HG02588 (cell line): ENCODE measurements at regions not wholly inside any gene's neighbourhood (a gene's known extent, or its start where the extent isn't known, plus 50 kb on each side); places are given as distances from the start of the nearest gene placed in this dataset.

ENCODE experiments used
- ATAC-seq: cut with Tn5 transposase; IDR thresholded peaks from one replicate; pipeline ENCODE4 v1.9.1; 2021; ENCODE audit warnings: mild to moderate bottlenecking, moderate library complexity; ENCODE audit not compliant: unreplicated experiment

DNA sequence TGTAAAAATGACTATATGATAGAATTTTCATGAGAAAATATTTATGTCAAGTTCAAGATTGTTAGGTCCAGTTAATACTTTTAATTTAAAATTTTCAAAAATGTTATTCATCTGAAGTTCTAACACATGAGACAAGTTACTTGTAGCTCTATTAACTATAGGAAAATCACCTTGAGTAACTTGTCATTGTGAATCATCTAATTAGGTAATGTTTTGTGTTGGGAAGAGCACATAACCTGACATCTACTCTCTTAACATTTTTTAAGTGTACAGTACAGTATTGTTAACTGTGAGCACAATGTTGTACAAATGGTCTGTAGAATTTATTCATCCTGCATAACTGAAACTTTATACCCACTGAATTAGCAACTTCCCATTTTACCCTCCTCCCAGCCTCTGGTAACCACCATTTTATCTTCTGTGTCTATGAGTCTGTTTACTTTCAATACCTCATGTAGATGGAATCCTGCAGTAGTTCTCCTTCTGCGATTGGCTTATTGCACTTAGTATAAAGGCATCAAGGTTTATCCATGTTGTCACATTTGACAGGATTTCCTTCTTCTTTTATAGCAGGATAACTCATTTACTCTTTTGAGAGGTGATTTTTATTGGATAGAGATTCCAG is 54.6 kb downstream of the ARL4A start:
- no peak for ATAC-seq

DNA sequence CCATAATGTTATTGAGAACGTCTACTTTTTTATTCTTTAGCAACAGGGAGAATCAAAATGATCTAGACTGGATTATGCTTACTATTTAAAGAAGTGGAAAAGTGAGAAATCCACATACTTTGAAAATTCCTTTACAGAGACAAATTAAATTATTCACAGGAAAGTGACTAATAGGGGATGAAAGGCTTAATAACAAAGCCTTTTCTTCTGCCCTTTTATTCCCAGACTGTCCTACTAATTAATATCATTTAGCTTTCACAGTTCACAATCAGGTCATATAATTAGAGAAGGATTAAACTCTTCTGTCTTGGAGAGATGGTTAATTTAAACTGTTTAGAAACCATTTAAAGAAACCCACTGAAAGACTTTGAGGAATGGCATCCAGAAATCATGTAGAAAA is 58.8 kb downstream of the ARL4A start:
- ATAC-seq, result no peak

DNA sequence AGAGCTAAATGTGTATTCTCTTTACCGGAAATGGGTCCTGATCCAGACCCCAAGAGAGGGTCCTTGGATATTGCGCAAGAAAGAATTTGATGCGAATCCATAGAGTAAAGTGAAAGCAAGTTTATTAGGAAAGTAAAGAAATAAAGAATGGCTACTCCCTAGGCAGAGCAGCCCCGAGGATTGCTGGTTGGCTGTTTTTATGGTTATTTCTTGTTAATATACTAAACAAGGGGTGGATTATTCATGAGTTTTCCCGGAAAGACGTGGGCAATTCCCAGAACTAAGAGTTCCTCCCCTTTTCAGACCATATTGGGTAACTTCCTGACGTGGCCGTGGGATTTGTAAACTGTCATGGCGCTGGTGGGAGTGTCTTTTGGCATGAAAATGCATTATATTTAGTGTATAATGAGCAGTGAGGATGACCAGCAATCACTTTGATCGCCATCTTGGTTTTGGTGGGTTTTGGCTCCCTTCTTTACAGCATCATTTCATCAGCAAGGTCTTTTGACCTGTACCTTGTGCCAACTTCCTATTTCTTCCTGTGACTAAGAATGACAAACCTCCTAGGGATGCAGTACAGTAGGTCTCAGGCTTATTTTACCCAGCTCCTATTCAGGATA is 60.4 kb downstream of the ARL4A start:
- ATAC-seq, result no peak

GRCh38 chr7:12749069-12749468 is 61.6 kb downstream of the ARL4A start:
- ATAC-seq, result no peak

DNA sequence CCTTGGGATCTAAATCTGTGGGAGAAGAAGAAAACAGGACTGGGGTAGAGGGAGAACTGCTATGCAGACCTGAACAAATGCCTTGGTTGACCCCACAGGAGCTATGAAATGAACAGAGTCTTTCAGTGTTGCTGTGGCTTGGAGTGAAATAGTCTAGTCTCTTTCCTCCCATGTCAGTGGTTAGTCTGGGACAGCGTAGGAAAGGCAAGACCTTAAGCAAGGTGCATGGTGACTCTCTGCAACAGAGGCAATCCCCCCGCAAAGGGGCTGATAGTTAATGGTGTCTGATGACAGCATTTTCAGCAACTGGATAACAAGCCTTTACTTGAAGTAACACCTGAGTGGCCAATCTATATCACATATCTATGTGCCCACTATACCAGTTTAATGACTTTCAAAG is 62.3 kb downstream of the ARL4A start:
- ATAC-seq, result no peak

- ATAC-seq, result no peak
Measured at GRCh38 chr7:12751764-12752163, 64.3 kb downstream of the ARL4A start.

GRCh38 chr7:12754179-12754578 is 66.7 kb downstream of the ARL4A start:
- ATAC-seq, result no peak

DNA sequence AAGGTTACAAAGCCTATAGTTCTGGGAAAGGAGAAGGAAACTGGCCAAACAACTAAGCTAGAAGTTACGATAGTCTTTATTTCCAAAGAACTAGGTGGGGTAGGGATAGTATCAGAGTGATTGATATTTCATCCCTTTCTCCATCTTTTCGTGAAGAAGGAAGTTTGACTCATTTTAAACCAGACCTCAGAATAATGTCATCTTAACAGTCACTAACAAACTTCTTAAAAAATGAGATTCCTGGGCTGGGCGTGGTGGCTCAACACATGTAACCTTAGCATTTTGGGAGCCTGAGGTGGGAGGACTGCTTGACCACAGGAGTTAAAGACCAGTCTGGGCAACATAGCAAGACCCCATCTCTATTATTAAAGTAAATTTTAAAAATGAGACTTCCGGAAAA is 69.4 kb downstream of the ARL4A start:
- ATAC-seq, result no peak

- no peak for ATAC-seq
Measured at GRCh38 chr7:12757443-12757842, 70.0 kb downstream of the ARL4A start.

GRCh38 chr7:12759151-12759550 is 71.7 kb downstream of the ARL4A start:
- no peak for ATAC-seq

- ATAC-seq, result no peak
Measured at GRCh38 chr7:12761111-12761510, 73.7 kb downstream of the ARL4A start.

GRCh38 chr7:12761691-12762090 is 74.3 kb downstream of the ARL4A start:
- ATAC-seq, result no peak

DNA sequence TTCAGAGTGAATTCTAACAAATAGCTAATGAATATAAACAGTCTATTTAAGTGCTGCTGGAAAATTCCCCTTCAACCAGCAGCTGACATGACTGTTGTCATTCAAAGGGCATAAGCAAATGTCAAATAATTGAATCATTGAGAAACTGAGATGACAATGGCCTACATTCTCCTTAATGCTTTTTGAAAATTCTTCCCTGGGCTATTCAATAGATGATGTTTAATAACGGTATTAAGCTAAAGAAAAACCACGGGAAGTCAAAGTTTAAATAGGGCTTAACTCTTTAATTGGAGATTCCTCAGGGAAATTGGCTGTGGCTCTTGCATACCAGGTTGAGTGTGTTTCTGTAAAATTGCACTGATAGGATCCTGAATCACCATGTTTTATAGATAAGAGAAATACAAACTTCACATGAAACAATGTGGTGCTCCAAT is 77.0 kb downstream of the ARL4A start:
- ATAC-seq, result no peak

- no peak for ATAC-seq
Measured at GRCh38 chr7:12765431-12766100, 78.1 kb downstream of the ARL4A start.

DNA sequence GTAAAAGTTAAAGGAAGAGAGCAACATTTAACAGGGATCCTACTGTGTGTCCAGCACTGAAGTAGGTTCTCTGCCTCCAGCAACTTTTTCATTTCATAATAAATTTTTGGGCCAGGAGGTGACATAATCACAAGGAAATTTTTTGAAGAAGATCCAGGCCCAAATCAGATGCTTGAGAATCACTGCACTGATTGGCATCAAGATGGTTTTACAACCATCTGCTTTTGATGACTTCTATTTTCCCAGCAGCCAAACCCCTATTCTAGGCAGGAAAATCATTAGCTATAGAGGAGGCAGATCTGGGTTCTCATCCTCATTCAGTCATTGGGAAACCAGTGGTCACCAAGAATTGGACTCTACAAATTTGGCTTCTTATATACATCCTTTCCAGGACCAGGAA is 79.0 kb downstream of the ARL4A start:
- no peak for ATAC-seq

DNA sequence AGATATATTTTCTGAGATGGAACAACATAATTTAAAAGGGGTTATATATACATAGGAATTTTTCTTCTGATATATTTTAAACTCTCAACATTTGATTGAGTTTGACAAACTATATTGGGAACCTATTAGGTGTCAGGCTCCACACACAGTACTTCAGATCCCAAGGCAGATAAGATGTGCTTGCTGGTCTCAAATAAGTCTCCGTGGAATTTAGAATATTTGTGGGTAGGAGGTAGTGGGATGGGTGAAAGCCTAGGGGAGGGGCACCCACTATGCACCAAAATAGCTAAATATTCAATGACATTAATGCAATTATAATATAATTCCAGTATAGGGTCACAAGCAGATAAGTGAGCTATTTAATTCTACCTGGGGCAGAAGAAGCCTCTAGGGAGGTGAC is 81.5 kb downstream of the ARL4A start:
- ATAC-seq, result no peak

DNA sequence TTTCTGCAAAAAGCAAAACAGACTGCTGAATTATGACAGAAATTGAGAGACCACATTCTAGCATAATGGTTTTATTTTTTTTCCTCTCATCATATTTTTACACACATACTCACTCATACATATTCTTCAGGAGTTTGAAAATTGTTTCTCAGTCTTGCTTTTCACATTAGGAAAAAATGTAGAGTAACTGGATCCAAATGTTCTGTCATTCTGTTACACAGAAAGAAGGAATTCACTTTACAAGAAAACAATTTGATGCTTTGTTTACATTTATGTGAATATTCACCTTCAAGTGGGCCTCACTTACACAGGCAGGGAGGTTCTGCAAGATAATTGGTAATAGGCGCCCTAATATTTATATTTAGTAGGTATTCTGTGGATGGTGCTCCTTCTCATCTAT is 82.0 kb downstream of the ARL4A start:
- no peak for ATAC-seq

GRCh38 chr7:12770227-12770975 is 83.0 kb downstream of the ARL4A start:
- ATAC-seq, result no peak

GRCh38 chr7:12771378-12771877 is 84.0 kb downstream of the ARL4A start:
- ATAC-seq, result no peak

GRCh38 chr7:12772768-12773167 is 85.3 kb downstream of the ARL4A start:
- no peak for ATAC-seq

GRCh38 chr7:12777257-12777656 is 89.8 kb downstream of the ARL4A start:
- no peak for ATAC-seq

- ATAC-seq, result no peak
Measured at GRCh38 chr7:12779947-12780346, 92.5 kb downstream of the ARL4A start.
